H1 (cell line): ENCODE measurements at regions not wholly inside any gene's neighbourhood (a gene's known extent, or its start where the extent isn't known, plus 50 kb on each side); places are given as distances from the start of the nearest gene placed in this dataset.

Experiments
- CTCF ChIA-PET: fragments of 300-600 bp; sonication (Branson Sonifier 250); formaldehyde crosslinking; loops from one replicate; lab custom pipeline; 2021; ENCODE audit not compliant: partially characterized antibody; lab: Charles Lee
- POLR2A ChIA-PET: fragments of 300-600 bp; sonication (Branson Sonifier 250); formaldehyde crosslinking; loops from one replicate; lab custom pipeline; 2021; ENCODE audit warnings: inconsistent platforms; ENCODE audit not compliant: partially characterized antibody; lab: Charles Lee
- DNase-seq, 2 experiments: peaks; one replicate each; pipeline versions ENCODE4 v3.0.0 to v3.0.0-alpha.2; 2010 to 2022; ENCODE audit warnings: low spot score in 2 of 2, low read depth in 1 of 2, mixed read lengths in 1 of 2
- FAIRE-seq: peaks from 2 replicates; lab custom pipeline; 2011; peaks lifted over from hg19 to GRCh38; lab: Jason Lieb, UNC
- H2AFZ ChIP-seq: 2 replicates; pipeline ENCODE4 v1.8.1; 2012; ENCODE audit warnings: low read length, inconsistent platforms
- H2AK5ac ChIP-seq: 2 replicates; pipeline ENCODE4 v1.6.1; 2013; ENCODE audit warnings: low read depth, low read length
- H2BK120ac ChIP-seq: replicated peaks from 2 replicates; pipeline ENCODE3; 2013; ENCODE audit warnings: low read depth, low read length, inconsistent platforms
- H2BK12ac ChIP-seq: 2 replicates; pipeline ENCODE4 v1.6.1; 2013; ENCODE audit warnings: low read depth, low read length
- H2BK15ac ChIP-seq: 2 replicates; pipeline ENCODE4 v1.6.1; 2013; ENCODE audit warnings: low read length
- H2BK20ac ChIP-seq: 2 replicates; pipeline ENCODE4 v1.6.1; 2013; ENCODE audit warnings: low read length
- H2BK5ac ChIP-seq: 2 replicates; pipeline ENCODE4 v1.6.1; 2013; ENCODE audit warnings: low read depth, low read length
- H3K14ac ChIP-seq: 2 replicates; pipeline ENCODE4 v1.6.1; 2013; ENCODE audit warnings: inconsistent platforms; ENCODE audit not compliant: insufficient read length
- H3K18ac ChIP-seq: 2 replicates; pipeline ENCODE4 v1.6.1; 2013; ENCODE audit warnings: low read length; ENCODE audit errors: extremely low read depth
- H3K23ac ChIP-seq: 2 replicates; pipeline ENCODE4 v1.6.1; 2013; ENCODE audit warnings: inconsistent platforms; ENCODE audit not compliant: insufficient read length
- H3K23me2 ChIP-seq: 2 replicates; pipeline ENCODE4 v1.6.1; 2013; ENCODE audit warnings: low read depth, low read length
- H3K27ac ChIP-seq: 2 replicates; pipeline ENCODE4 v1.6.1; 2011; ENCODE audit warnings: low read depth, low read length, inconsistent platforms
- H3K27me3 ChIP-seq, 4 experiments: replicated peaks in 1 of 4; 1 replicate in 1 of 4; 2 replicates in 3 of 4; pipeline versions ENCODE4 v1.6.1 to v1.8.1; 2011 to 2013; ENCODE audit warnings: low read length in 3 of 4, mild to moderate bottlenecking in 3 of 4, inconsistent platforms in 2 of 4, mixed read lengths in 2 of 4, moderate library complexity in 1 of 4; ENCODE audit not compliant: control insufficient read depth in 3 of 4, insufficient read depth in 3 of 4; ENCODE audit errors: extremely low read depth in 1 of 4
- H3K36me3 ChIP-seq, 4 experiments: 2 replicates each; pipeline versions ENCODE4 v1.6.1 to v1.8.1; 2011 to 2013; ENCODE audit warnings: mild to moderate bottlenecking in 4 of 4, low read length in 3 of 4, moderate library complexity in 2 of 4, control low read depth in 1 of 4, inconsistent platforms in 1 of 4; ENCODE audit not compliant: insufficient read depth in 4 of 4, control insufficient read depth in 2 of 4
- H3K4ac ChIP-seq: replicated peaks from 2 replicates; pipeline ENCODE3; 2013; ENCODE audit warnings: low read length, low read depth, mixed read lengths, inconsistent platforms; ENCODE audit not compliant: insufficient read length
- H3K4me1 ChIP-seq, 4 experiments: replicated peaks in 1 of 4; 1 replicate in 1 of 4; 2 replicates in 3 of 4; pipeline versions ENCODE4 v1.6.1 to v1.8.1; 2011 to 2013; ENCODE audit warnings: low read length in 3 of 4, inconsistent platforms in 2 of 4, mixed read lengths in 1 of 4; ENCODE audit not compliant: insufficient read depth in 4 of 4, control insufficient read depth in 3 of 4
- H3K4me2 ChIP-seq, 2 experiments: 2 replicates each; pipeline versions ENCODE4 v1.6.1 to v1.8.1; 2011 to 2013; ENCODE audit warnings: low read depth in 2 of 2, low read length in 2 of 2, control low read depth in 1 of 2, inconsistent platforms in 1 of 2, mild to moderate bottlenecking in 1 of 2; ENCODE audit not compliant: insufficient read depth in 1 of 2
- H3K4me3 ChIP-seq, 4 experiments: fragments of 200-600, 300-600 bp in 1 of 4; sonication (generic), shearing (Covaris generic), sonication (Bioruptor Twin) in 1 of 4; 2 replicates each; pipeline versions ENCODE4 v1.5.1 to v1.8.1; 2011 to 2016; ENCODE audit warnings: low read length in 4 of 4, low read depth in 3 of 4, control low read depth in 2 of 4, inconsistent platforms in 2 of 4, mild to moderate bottlenecking in 2 of 4, mixed read lengths in 1 of 4, moderate library complexity in 1 of 4; ENCODE audit not compliant: insufficient read depth in 2 of 4; ENCODE audit errors: extremely low read depth in 1 of 4
- H3K56ac ChIP-seq: replicated peaks from 2 replicates; pipeline ENCODE3; 2013; ENCODE audit warnings: low read depth, mild to moderate bottlenecking, mixed read lengths, low read length, inconsistent platforms; ENCODE audit not compliant: insufficient read length
- H3K79me1 ChIP-seq: 2 replicates; pipeline ENCODE4 v1.6.1; 2013; ENCODE audit warnings: low read depth, low read length, control low read depth
- H3K79me2 ChIP-seq, 2 experiments: 2 replicates each; pipeline versions ENCODE4 v1.6.1 to v1.8.1; 2012 to 2013; ENCODE audit warnings: low read length in 2 of 2, mild to moderate bottlenecking in 2 of 2, inconsistent platforms in 1 of 2; ENCODE audit not compliant: insufficient read depth in 2 of 2, control insufficient read depth in 1 of 2
- H3K9ac ChIP-seq, 4 experiments: replicated peaks in 1 of 4; 1 replicate in 1 of 4; 2 replicates in 3 of 4; pipeline versions ENCODE4 v1.6.1 to v1.8.1; 2011 to 2013; ENCODE audit warnings: low read depth in 3 of 4, low read length in 3 of 4, control low read depth in 2 of 4, mild to moderate bottlenecking in 2 of 4, moderate library complexity in 2 of 4, inconsistent platforms in 1 of 4; ENCODE audit errors: extremely low read depth in 1 of 4
- H3K9me3 ChIP-seq, 2 experiments: 2 replicates each; pipeline versions ENCODE4 v1.6.1 to v1.8.1; 2012 to 2013; ENCODE audit warnings: mild to moderate bottlenecking in 2 of 2, moderate library complexity in 2 of 2, control low read depth in 1 of 2, inconsistent platforms in 1 of 2, low read depth in 1 of 2, low read length in 1 of 2, mixed read lengths in 1 of 2; ENCODE audit not compliant: insufficient read depth in 2 of 2
- H4K20me1 ChIP-seq, 2 experiments: replicated peaks in 1 of 2; 2 replicates each; pipeline versions ENCODE3 to v1.8.1; 2011 to 2013; ENCODE audit warnings: inconsistent platforms in 2 of 2, low read length in 2 of 2, mild to moderate bottlenecking in 1 of 2; ENCODE audit not compliant: insufficient read depth in 2 of 2, control insufficient read depth in 1 of 2
- H4K5ac ChIP-seq: 2 replicates; pipeline ENCODE4 v1.6.1; 2013; ENCODE audit warnings: low read length, low read depth, mixed read lengths, inconsistent platforms; ENCODE audit not compliant: insufficient read length
- H4K8ac ChIP-seq: 2 replicates; pipeline ENCODE4 v1.8.0; 2013; ENCODE audit warnings: mild to moderate bottlenecking, moderate library complexity, low read length, inconsistent platforms; ENCODE audit not compliant: insufficient read depth; ENCODE audit errors: extremely low read depth
- H4K91ac ChIP-seq: replicated peaks from 2 replicates; pipeline ENCODE3; 2013; ENCODE audit warnings: low read length, mixed read lengths, inconsistent platforms; ENCODE audit not compliant: insufficient read length
- BACH1 ChIP-seq: IDR thresholded peaks from 2 replicates; pipeline ENCODE4 v1.6.1; 2012; ENCODE audit warnings: low read length, improper control_type of control experiment
- CEBPB ChIP-seq: IDR thresholded peaks from 2 replicates; pipeline ENCODE4 v1.6.1; 2012; ENCODE audit warnings: low read depth, low read length
- EZH2 ChIP-seq: fragments of 200-600 bp; sonication (generic); IDR thresholded peaks from 2 replicates; pipeline ENCODE4 v1.7.1; 2012; ENCODE audit warnings: low read depth, mild to moderate bottlenecking, moderate library complexity, low read length, inconsistent platforms; ENCODE audit not compliant: severe bottlenecking
- FOSL1 ChIP-seq: IDR thresholded peaks from 2 replicates; pipeline ENCODE4 v1.6.1; 2011; ENCODE audit warnings: mild to moderate bottlenecking, low read depth, low read length, moderate library complexity; ENCODE audit not compliant: insufficient read depth
- GTF2F1 ChIP-seq: IDR thresholded peaks from 2 replicates; pipeline ENCODE4 v1.6.1; 2012; ENCODE audit warnings: low read depth, low read length, improper control_type of control experiment, borderline replicate concordance
- HDAC2 ChIP-seq, 2 experiments: fragments of 300-600 bp in 1 of 2; sonication (generic) in 1 of 2; IDR thresholded peaks; 2 replicates each; pipeline ENCODE4 v1.6.1; 2011 to 2012; ENCODE audit warnings: low read depth in 2 of 2, low read length in 2 of 2, mild to moderate bottlenecking in 2 of 2, moderate library complexity in 2 of 2, borderline replicate concordance in 1 of 2, inconsistent platforms in 1 of 2
- HDAC6 ChIP-seq: IDR thresholded peaks from one replicate; pipeline ENCODE4 v1.7.1; 2012; ENCODE audit warnings: low read depth, mild to moderate bottlenecking, inconsistent platforms, low read length, moderate library complexity
- KDM1A ChIP-seq: fragments of 200-600, 300-600 bp; sonication (generic); IDR thresholded peaks from 2 replicates; pipeline ENCODE4 v1.7.1; 2016; ENCODE audit warnings: mild to moderate bottlenecking, low read length, borderline replicate concordance
- KDM4A ChIP-seq: IDR thresholded peaks from one replicate; pipeline ENCODE4 v1.7.1; 2012; ENCODE audit warnings: low read depth, mild to moderate bottlenecking, moderate library complexity, low read length, inconsistent platforms; ENCODE audit not compliant: severe bottlenecking
- MAFK ChIP-seq: IDR thresholded peaks from 2 replicates; pipeline ENCODE4 v1.6.1; 2012; ENCODE audit warnings: low read depth, mild to moderate bottlenecking, improper control_type of control experiment, low read length
- NANOG ChIP-seq: IDR thresholded peaks from 2 replicates; pipeline ENCODE4 v1.6.1; 2011; ENCODE audit warnings: low read length, low read depth, mild to moderate bottlenecking, inconsistent platforms; ENCODE audit not compliant: insufficient read depth, poor library complexity, severe bottlenecking
- PHF8 ChIP-seq: fragments of 200-600 bp; sonication (generic); conservative IDR thresholded peaks from 2 replicates; pipeline ENCODE4 v1.7.1; 2012; ENCODE audit warnings: low read depth, mild to moderate bottlenecking, inconsistent platforms, low read length, moderate library complexity
- RAD21 ChIP-seq, 2 experiments: IDR thresholded peaks in 1 of 2; conservative IDR thresholded peaks in 1 of 2; 2 replicates each; pipeline ENCODE4 v1.6.1; 2011; ENCODE audit warnings: low read depth in 2 of 2, low read length in 2 of 2, improper control_type of control experiment in 1 of 2, inconsistent platforms in 1 of 2, mild to moderate bottlenecking in 1 of 2, moderate library complexity in 1 of 2
- RXRA ChIP-seq: IDR thresholded peaks from 2 replicates; pipeline ENCODE4 v1.6.1; 2011; ENCODE audit warnings: low read depth, mild to moderate bottlenecking, low read length, moderate library complexity; ENCODE audit not compliant: insufficient read depth
- ZNF274 ChIP-seq: IDR thresholded peaks from 2 replicates; pipeline ENCODE4 v1.7.0; 2012; ENCODE audit warnings: low read length, borderline replicate concordance; ENCODE audit errors: extremely low read depth
- WGBS, 2 experiments: shearing (Covaris generic) in 1 of 2; methylation state at CpG; one replicate each; pipeline versions ENCODE4 v1.1.6 to v1.1.7; 2013 to 2015; ENCODE audit warnings: low lambda C conversion rate in 2 of 2, mixed read lengths in 2 of 2, inconsistent platforms in 1 of 2, low coverage in 1 of 2, missing lambda C conversion rate in 1 of 2; ENCODE audit not compliant: insufficient replicate concordance in 2 of 2, insufficient coverage in 1 of 2, insufficient read length in 1 of 2; ENCODE audit errors: extremely low coverage in 1 of 2, missing lambda C conversion rate in 1 of 2; 5-methylcytosine and 5-hydroxymethylcytosine counted together

GRCh38 chr20:55103188-55103587, 627.8 kb downstream of the DOK5 start:
- Histone ChIP-seq H3K4me2 (no peak overlapping the region), H3K23ac (no peak overlapping the region), H3K4me3 (no peak overlapping the region), H4K5ac (no peak overlapping the region), H3K79me2 (no peaks in the 10 kb centered on the region), H2BK120ac (no peak overlapping the region), H3K9ac (no peak overlapping the region), H4K91ac (no peak overlapping the region), H3K9me3 (no peaks in the 10 kb centered on the region), H3K79me1 (no peaks in the 10 kb centered on the region), H2BK5ac (no peak overlapping the region), H3K4ac (no peak overlapping the region), H3K18ac (no peak overlapping the region), H3K23me2 (no peaks in the 10 kb centered on the region), H3K56ac (no peak overlapping the region), H3K36me3 (no peaks in the 10 kb centered on the region), H4K8ac (no peak overlapping the region), H3K27ac (no peak overlapping the region), H2AFZ (no peak overlapping the region), H3K14ac (no peak overlapping the region), H2AK5ac (no peak overlapping the region), H2BK15ac (no peak overlapping the region), H4K20me1 (no peaks in the 10 kb centered on the region), H2BK12ac (no peak overlapping the region), H3K4me1 (no peaks in the 10 kb centered on the region), H3K27me3 (no peaks in the 10 kb centered on the region), H2BK20ac (no peak overlapping the region)
- DNase-seq (no peak), FAIRE-seq (no peak)
- POLR2A ChIA-PET: no interaction called here
- 96% methylated on average over 2 of the region's 2 CpGs; no CpG with 5 or more reads in 1 of the 2 experiments for WGBS, 2 experiments
- CTCF ChIA-PET: no interaction called here
- TF ChIP-seq HDAC6 (no peak), NANOG (no peak), BACH1 (no peak), KDM1A (no peak), HDAC2 (IDR thresholded peaks at IDR 0.05; ENCODE audit: borderline replicate concordance in 1 of 2, low read depth in 2 of 2, low read length in 2 of 2) (no peak), KDM4A (no peak), GTF2F1 (no peak), FOSL1 (no peak), MAFK (no peak), CEBPB (no peak), RAD21 (IDR thresholded peaks at IDR 0.05 in 1 of 2, conservative IDR thresholded peaks at IDR 0.05 in 1 of 2; ENCODE audit: low read depth in 2 of 2, low read length in 2 of 2) (no peak), EZH2 (no peak), RXRA (no peak), PHF8 (no peak), ZNF274 (no peak)
